ENCODE measurements at regions not wholly inside any gene's neighbourhood (a gene's known extent, or its start where the extent isn't known, plus 50 kb on each side); places are given as distances from the start of the nearest gene placed in this dataset.

GRCh38 chr7:10082896-10083295 lies 890.8 kb upstream of the PHF14 start:
- Mint-ChIP-seq H3K27me3 (ENCODE audit: low read depth) (no peaks in the 10 kb centered on the region), H3K36me3 (ENCODE audit: low read depth) (no peaks in the 10 kb centered on the region), H3K9me3 (peaks cover 30% of the 10 kb centered on the region), H3K27ac (no peak overlapping the region), H3K4me1 (ENCODE audit: low read depth) (no peaks in the 10 kb centered on the region), H3K4me3 (no peak overlapping the region)
- no peak for DNase-seq (ENCODE audit: low spot score)

- Mint-ChIP-seq H3K27ac (no peak overlapping the region), H3K4me3 (no peak overlapping the region), H3K27me3 (ENCODE audit: low read depth) (no peaks in the 10 kb centered on the region), H3K36me3 (ENCODE audit: low read depth) (no peaks in the 10 kb centered on the region), H3K4me1 (ENCODE audit: low read depth) (no peaks in the 10 kb centered on the region), H3K9me3 (peaks cover 26% of the 10 kb centered on the region)
- DNase-seq (ENCODE audit: low spot score) = no peak
These were observed 889.9 kb upstream of the PHF14 start for GRCh38 chr7:10083766-10084165.

GRCh38 chr7:10085231-10085630 lies 888.4 kb upstream of the PHF14 start:
- Mint-ChIP-seq H3K9me3 (peaks cover 23% of the 10 kb centered on the region), H3K27me3 (ENCODE audit: low read depth) (no peaks in the 10 kb centered on the region), H3K4me1 (ENCODE audit: low read depth) (no peaks in the 10 kb centered on the region), H3K36me3 (ENCODE audit: low read depth) (no peaks in the 10 kb centered on the region), H3K4me3 (no peak overlapping the region), H3K27ac (no peak overlapping the region)
- DNase-seq (ENCODE audit: low spot score) = no peak

- no peak overlapping the region for H3K4me3 Mint-ChIP-seq
- no peak overlapping the region for H3K27ac Mint-ChIP-seq
- peaks cover 11% of the 10 kb centered on the region for H3K9me3 Mint-ChIP-seq
- no peaks in the 10 kb centered on the region for H3K27me3 Mint-ChIP-seq (ENCODE audit: low read depth)
- DNase-seq (ENCODE audit: low spot score) = no peak
- H3K4me1 Mint-ChIP-seq (ENCODE audit: low read depth) = no peaks in the 10 kb centered on the region
- H3K36me3 Mint-ChIP-seq (ENCODE audit: low read depth) = no peaks in the 10 kb centered on the region
These were observed 873.1 kb upstream of the PHF14 start for GRCh38 chr7:10100572-10100971.

- Mint-ChIP-seq H3K4me3 (no peak overlapping the region), H3K27me3 (ENCODE audit: low read depth) (no peaks in the 10 kb centered on the region), H3K4me1 (ENCODE audit: low read depth) (no peaks in the 10 kb centered on the region), H3K27ac (no peak overlapping the region), H3K9me3 (peaks cover 11% of the 10 kb centered on the region), H3K36me3 (ENCODE audit: low read depth) (no peaks in the 10 kb centered on the region)
- no peak for DNase-seq (ENCODE audit: low spot score)
These were observed 872.3 kb upstream of the PHF14 start for GRCh38 chr7:10101351-10101750.

GRCh38 chr7:10104292-10104691 lies 869.4 kb upstream of the PHF14 start:
- no peaks in the 10 kb centered on the region for H3K4me1 Mint-ChIP-seq (ENCODE audit: low read depth)
- H3K27me3 Mint-ChIP-seq (ENCODE audit: low read depth) = no peaks in the 10 kb centered on the region
- H3K9me3 Mint-ChIP-seq = peaks cover 11% of the 10 kb centered on the region
- H3K36me3 Mint-ChIP-seq (ENCODE audit: low read depth) = no peaks in the 10 kb centered on the region
- H3K27ac Mint-ChIP-seq = no peak overlapping the region
- no peak for DNase-seq (ENCODE audit: low spot score)
- H3K4me3 Mint-ChIP-seq = no peak overlapping the region

GRCh38 chr7:10106609-10107008 lies 867.1 kb upstream of the PHF14 start:
- H3K4me3 Mint-ChIP-seq = no peak overlapping the region

GRCh38 chr7:10116511-10116910 lies 857.2 kb upstream of the PHF14 start:
- H3K4me1 Mint-ChIP-seq (ENCODE audit: low read depth) = no peaks in the 10 kb centered on the region
- no peak overlapping the region for H3K27ac Mint-ChIP-seq
- no peak overlapping the region for H3K4me3 Mint-ChIP-seq
- DNase-seq (ENCODE audit: low spot score) = no peak
- peaks cover 6% of the 10 kb centered on the region for H3K9me3 Mint-ChIP-seq
- no peaks in the 10 kb centered on the region for H3K27me3 Mint-ChIP-seq (ENCODE audit: low read depth)
- no peaks in the 10 kb centered on the region for H3K36me3 Mint-ChIP-seq (ENCODE audit: low read depth)

More at GRCh38 chr7:10106609-10107008, 867.1 kb upstream of the PHF14 start:
- H3K27ac Mint-ChIP-seq = no peak overlapping the region
- peaks cover 1% of the 10 kb centered on the region for H3K9me3 Mint-ChIP-seq
- no peaks in the 10 kb centered on the region for H3K36me3 Mint-ChIP-seq (ENCODE audit: low read depth)
- H3K27me3 Mint-ChIP-seq (ENCODE audit: low read depth) = no peaks in the 10 kb centered on the region
- H3K4me1 Mint-ChIP-seq (ENCODE audit: low read depth) = no peaks in the 10 kb centered on the region
- DNase-seq (ENCODE audit: low spot score) = no peak

GRCh38 chr7:10117815-10118214 lies 855.9 kb upstream of the PHF14 start:
- Mint-ChIP-seq H3K4me3 (no peak overlapping the region), H3K27ac (no peak overlapping the region)

GRCh38 chr7:10120936-10121335 lies 852.7 kb upstream of the PHF14 start:
- Mint-ChIP-seq H3K4me3 (no peak overlapping the region), H3K36me3 (ENCODE audit: low read depth) (no peaks in the 10 kb centered on the region), H3K27ac (no peak overlapping the region), H3K9me3 (no peaks in the 10 kb centered on the region), H3K27me3 (ENCODE audit: low read depth) (no peaks in the 10 kb centered on the region), H3K4me1 (ENCODE audit: low read depth) (no peaks in the 10 kb centered on the region)
- DNase-seq (ENCODE audit: low spot score) = no peak

More at GRCh38 chr7:10117815-10118214, 855.9 kb upstream of the PHF14 start:
- no peak for DNase-seq (ENCODE audit: low spot score)
- Mint-ChIP-seq H3K36me3 (ENCODE audit: low read depth) (no peaks in the 10 kb centered on the region), H3K4me1 (ENCODE audit: low read depth) (no peaks in the 10 kb centered on the region), H3K9me3 (peaks cover 6% of the 10 kb centered on the region), H3K27me3 (ENCODE audit: low read depth) (no peaks in the 10 kb centered on the region)

- Mint-ChIP-seq H3K9me3 (no peaks in the 10 kb centered on the region), H3K4me1 (ENCODE audit: low read depth) (no peaks in the 10 kb centered on the region), H3K27ac (no peak overlapping the region), H3K27me3 (ENCODE audit: low read depth) (no peaks in the 10 kb centered on the region), H3K4me3 (no peak overlapping the region), H3K36me3 (ENCODE audit: low read depth) (no peaks in the 10 kb centered on the region)
- DNase-seq (ENCODE audit: low spot score) = no peak
These were observed 852.0 kb upstream of the PHF14 start for GRCh38 chr7:10121631-10122030.

GRCh38 chr7:10122551-10123100 lies 851.0 kb upstream of the PHF14 start:
- DNase-seq (ENCODE audit: low spot score) = no peak

GRCh38 chr7:10128748-10129147 lies 844.9 kb upstream of the PHF14 start:
- H3K4me1 Mint-ChIP-seq (ENCODE audit: low read depth) = no peaks in the 10 kb centered on the region
- H3K27ac Mint-ChIP-seq = no peak overlapping the region
- H3K4me3 Mint-ChIP-seq = no peak overlapping the region
- no peak for DNase-seq (ENCODE audit: low spot score)
- no peaks in the 10 kb centered on the region for H3K36me3 Mint-ChIP-seq (ENCODE audit: low read depth)
- no peaks in the 10 kb centered on the region for H3K27me3 Mint-ChIP-seq (ENCODE audit: low read depth)
- H3K9me3 Mint-ChIP-seq = no peaks in the 10 kb centered on the region

More at GRCh38 chr7:10122551-10123100, 851.0 kb upstream of the PHF14 start:
- Mint-ChIP-seq H3K27ac (no peak overlapping the region), H3K4me3 (no peak overlapping the region), H3K27me3 (ENCODE audit: low read depth) (no peaks in the 10 kb centered on the region), H3K9me3 (no peaks in the 10 kb centered on the region), H3K36me3 (ENCODE audit: low read depth) (no peaks in the 10 kb centered on the region), H3K4me1 (ENCODE audit: low read depth) (no peaks in the 10 kb centered on the region)

GRCh38 chr7:10138087-10138854 lies 835.4 kb upstream of the PHF14 start:
- no peak overlapping the region for H3K27ac Mint-ChIP-seq
- H3K27me3 Mint-ChIP-seq (ENCODE audit: low read depth) = no peaks in the 10 kb centered on the region
- no peaks in the 10 kb centered on the region for H3K36me3 Mint-ChIP-seq (ENCODE audit: low read depth)
- no peaks in the 10 kb centered on the region for H3K4me1 Mint-ChIP-seq (ENCODE audit: low read depth)
- no peak for DNase-seq (ENCODE audit: low spot score)
- no peaks in the 10 kb centered on the region for H3K9me3 Mint-ChIP-seq
- H3K4me3 Mint-ChIP-seq = no peak overlapping the region

GRCh38 chr7:10146271-10146670 lies 827.4 kb upstream of the PHF14 start:
- Mint-ChIP-seq H3K9me3 (no peaks in the 10 kb centered on the region), H3K36me3 (ENCODE audit: low read depth) (no peaks in the 10 kb centered on the region), H3K27me3 (ENCODE audit: low read depth) (no peaks in the 10 kb centered on the region), H3K4me1 (ENCODE audit: low read depth) (no peaks in the 10 kb centered on the region), H3K27ac (no peak overlapping the region), H3K4me3 (no peak overlapping the region)
- DNase-seq (ENCODE audit: low spot score) = no peak

All from T-helper 2 cell treated with Interferon-gamma antibody and Interleukin-4, amounts not matched to agents 5 μg/mL and 100 μg/mL, for 36 hours (primary cell).